ENCODE measurements at regions not wholly inside any gene's neighbourhood (a gene's known extent, or its start where the extent isn't known, plus 50 kb on each side); places are given as distances from the start of the nearest gene placed in this dataset.
"Not testable (repeated sequence)": the region's sequence is repeated elsewhere in the genome, so short reads cannot be mapped to it uniquely, and the experiment has no call there.

DNA sequence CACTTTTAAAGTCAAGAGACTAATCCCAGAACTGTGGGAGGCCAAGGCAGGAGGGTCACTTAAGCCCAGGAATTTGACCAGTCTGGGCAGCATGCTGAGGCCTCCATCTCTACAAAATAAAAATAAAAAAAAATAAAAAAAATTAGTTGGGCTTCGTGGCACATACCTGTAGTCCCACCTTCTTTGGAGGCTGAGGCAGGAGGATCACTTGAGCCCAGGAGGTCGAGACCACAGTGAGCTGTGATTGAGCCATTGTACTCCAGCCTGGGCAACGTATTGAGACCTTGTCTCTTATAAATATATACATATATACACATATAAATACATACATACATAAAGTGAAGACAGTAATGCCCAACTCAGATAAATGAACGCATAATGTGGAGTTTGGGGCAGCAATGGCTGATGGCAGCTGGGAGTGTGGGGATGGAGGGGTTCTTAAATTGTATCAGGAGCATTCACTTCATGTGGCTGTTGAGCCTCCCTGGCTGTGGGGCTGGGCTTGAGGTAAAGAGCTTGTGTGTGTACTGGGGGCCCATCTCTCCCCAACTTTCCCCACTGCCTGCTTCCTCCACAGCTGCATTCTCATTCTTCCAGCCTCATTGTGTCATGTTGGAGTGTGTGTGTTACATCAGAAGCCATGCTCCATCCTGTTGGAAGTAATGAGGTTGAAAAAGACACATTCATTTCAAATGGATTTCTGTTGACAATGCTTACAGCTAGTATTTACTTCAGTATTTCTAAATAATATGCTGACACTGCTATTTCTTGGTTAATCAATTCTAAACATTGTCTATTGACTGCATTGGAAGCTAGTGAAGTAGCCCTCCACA lies 96.5 kb upstream of the HS6ST1 start:
- H3K9ac ChIP-seq (ENCODE audit: low read depth, low read length): no peak overlapping the region
- H3K27me3 ChIP-seq (ENCODE audit: control insufficient read depth, insufficient read depth, low read length): no peaks in the 10 kb centered on the region
- no peak overlapping the region for H3K4me3 ChIP-seq (ENCODE audit: low read depth, low read length)
- no peaks in the 10 kb centered on the region for H3K36me3 ChIP-seq (ENCODE audit: control insufficient read depth, insufficient read depth, low read length)
- H3K9me3 ChIP-seq (ENCODE audit: control insufficient read depth, insufficient read depth, low read length): no peaks in the 10 kb centered on the region
- no peaks in the 10 kb centered on the region for H3K4me1 ChIP-seq (ENCODE audit: control insufficient read depth, insufficient read depth, low read length)

GRCh38 chr2:128415779-128416061 lies 97.1 kb upstream of the HS6ST1 start:
- Histone ChIP-seq H3K4me1 (ENCODE audit: control insufficient read depth, insufficient read depth, low read length) (no peaks in the 10 kb centered on the region), H3K4me3 (ENCODE audit: low read depth, low read length) (no peak overlapping the region), H3K36me3 (ENCODE audit: control insufficient read depth, insufficient read depth, low read length) (no peaks in the 10 kb centered on the region), H3K27me3 (ENCODE audit: control insufficient read depth, insufficient read depth, low read length) (no peaks in the 10 kb centered on the region), H3K9me3 (ENCODE audit: control insufficient read depth, insufficient read depth, low read length) (no peaks in the 10 kb centered on the region), H3K9ac (ENCODE audit: low read depth, low read length) (no peak overlapping the region)

- Histone ChIP-seq H3K9ac (ENCODE audit: low read depth, low read length) (no peak overlapping the region), H3K4me1 (ENCODE audit: control insufficient read depth, insufficient read depth, low read length) (no peaks in the 10 kb centered on the region), H3K9me3 (ENCODE audit: control insufficient read depth, insufficient read depth, low read length) (no peaks in the 10 kb centered on the region), H3K27me3 (ENCODE audit: control insufficient read depth, insufficient read depth, low read length) (no peaks in the 10 kb centered on the region), H3K4me3 (ENCODE audit: low read depth, low read length) (no peak overlapping the region), H3K36me3 (ENCODE audit: control insufficient read depth, insufficient read depth, low read length) (no peaks in the 10 kb centered on the region)
These were observed 97.6 kb upstream of the HS6ST1 start for GRCh38 chr2:128416109-128416785.

DNA sequence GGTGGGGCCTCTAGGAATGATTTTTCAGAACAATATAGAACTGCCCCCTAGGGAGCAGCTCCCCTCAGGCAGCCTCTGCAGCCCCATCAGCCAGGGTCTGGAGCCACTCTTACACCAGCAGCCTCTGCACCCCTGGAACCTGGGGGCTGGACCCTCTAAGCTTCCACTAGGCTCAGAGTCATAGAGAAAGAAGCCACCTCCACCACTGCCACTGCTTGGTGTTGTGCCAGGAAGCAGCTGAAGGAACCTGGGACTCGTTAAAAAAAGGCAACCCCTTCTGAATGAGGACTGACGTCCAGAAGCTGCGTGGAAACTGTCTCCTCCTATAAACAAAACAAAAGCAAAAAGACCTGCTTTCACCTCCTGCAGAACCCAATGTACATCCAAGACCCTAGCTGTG lies 98.1 kb upstream of the HS6ST1 start:
- Histone ChIP-seq H3K4me3 (ENCODE audit: low read depth, low read length) (no peak overlapping the region), H3K27me3 (ENCODE audit: control insufficient read depth, insufficient read depth, low read length) (no peaks in the 10 kb centered on the region), H3K9ac (ENCODE audit: low read depth, low read length) (no peak overlapping the region), H3K9me3 (ENCODE audit: control insufficient read depth, insufficient read depth, low read length) (no peaks in the 10 kb centered on the region), H3K36me3 (ENCODE audit: control insufficient read depth, insufficient read depth, low read length) (no peaks in the 10 kb centered on the region), H3K4me1 (ENCODE audit: control insufficient read depth, insufficient read depth, low read length) (no peaks in the 10 kb centered on the region)

- not testable (repeated sequence) for H3K9ac ChIP-seq (ENCODE audit: low read depth, low read length); H3K27me3 ChIP-seq (ENCODE audit: control insufficient read depth, insufficient read depth, low read length); H3K4me1 ChIP-seq (ENCODE audit: control insufficient read depth, insufficient read depth, low read length); H3K9me3 ChIP-seq (ENCODE audit: control insufficient read depth, insufficient read depth, low read length); H3K4me3 ChIP-seq (ENCODE audit: low read depth, low read length); H3K36me3 ChIP-seq (ENCODE audit: control insufficient read depth, insufficient read depth, low read length)
These were observed 98.6 kb upstream of the HS6ST1 start for GRCh38 chr2:128417264-128417663.

DNA sequence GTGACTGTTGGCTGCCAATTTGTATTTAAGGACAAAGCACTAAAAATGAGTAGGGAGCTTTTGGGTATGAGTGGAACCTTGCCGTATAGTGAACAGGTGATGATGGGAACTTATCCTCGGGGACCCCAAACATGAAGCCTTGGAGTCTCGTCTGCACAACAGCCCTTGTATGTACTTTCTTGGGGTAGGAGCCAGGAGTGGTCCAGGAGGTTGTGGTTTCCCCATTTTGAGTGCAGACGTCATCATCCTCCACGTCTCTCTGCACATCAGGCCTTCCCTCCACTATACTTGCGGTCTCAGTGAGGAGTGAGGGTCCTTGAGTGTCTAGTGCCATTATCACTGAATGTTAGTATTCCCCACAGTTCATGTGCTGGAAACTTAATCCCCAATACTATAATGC lies 101.5 kb upstream of the HS6ST1 start:
- no peaks in the 10 kb centered on the region for H3K27me3 ChIP-seq (ENCODE audit: control insufficient read depth, insufficient read depth, low read length)
- H3K9ac ChIP-seq (ENCODE audit: low read depth, low read length): no peak overlapping the region
- no peaks in the 10 kb centered on the region for H3K4me1 ChIP-seq (ENCODE audit: control insufficient read depth, insufficient read depth, low read length)
- no peaks in the 10 kb centered on the region for H3K9me3 ChIP-seq (ENCODE audit: control insufficient read depth, insufficient read depth, low read length)
- H3K36me3 ChIP-seq (ENCODE audit: control insufficient read depth, insufficient read depth, low read length): no peaks in the 10 kb centered on the region
- no peak overlapping the region for H3K4me3 ChIP-seq (ENCODE audit: low read depth, low read length)

DNA sequence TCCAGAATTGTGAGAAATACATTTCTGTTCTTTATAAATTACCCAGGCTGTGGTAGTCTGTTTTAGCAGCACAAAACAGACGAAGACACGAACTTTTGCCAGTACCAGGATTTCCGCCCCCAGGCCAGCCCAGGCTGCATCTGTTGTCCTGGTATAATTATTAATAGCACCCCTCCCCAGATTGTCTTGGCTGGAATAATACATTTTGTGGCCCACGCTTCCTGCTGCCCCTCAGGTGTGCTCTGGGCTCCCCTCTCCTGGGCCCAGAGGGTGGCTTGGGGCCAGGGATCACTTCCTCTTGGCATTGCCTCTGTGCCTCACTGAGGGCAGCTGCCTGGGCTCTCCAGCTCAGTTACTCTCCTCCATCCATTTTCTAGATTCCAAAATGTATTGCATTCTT lies 102.1 kb upstream of the HS6ST1 start:
- Histone ChIP-seq H3K4me3 (ENCODE audit: low read depth, low read length) (no peak overlapping the region), H3K9ac (ENCODE audit: low read depth, low read length) (no peak overlapping the region), H3K36me3 (ENCODE audit: control insufficient read depth, insufficient read depth, low read length) (no peaks in the 10 kb centered on the region), H3K9me3 (ENCODE audit: control insufficient read depth, insufficient read depth, low read length) (no peaks in the 10 kb centered on the region), H3K4me1 (ENCODE audit: control insufficient read depth, insufficient read depth, low read length) (no peaks in the 10 kb centered on the region), H3K27me3 (ENCODE audit: control insufficient read depth, insufficient read depth, low read length) (no peaks in the 10 kb centered on the region)

GRCh38 chr2:128421286-128421685 lies 102.6 kb upstream of the HS6ST1 start:
- Histone ChIP-seq H3K4me3 (ENCODE audit: low read depth, low read length) (no peak overlapping the region), H3K4me1 (ENCODE audit: control insufficient read depth, insufficient read depth, low read length) (no peaks in the 10 kb centered on the region), H3K9ac (ENCODE audit: low read depth, low read length) (no peak overlapping the region), H3K9me3 (ENCODE audit: control insufficient read depth, insufficient read depth, low read length) (no peaks in the 10 kb centered on the region), H3K27me3 (ENCODE audit: control insufficient read depth, insufficient read depth, low read length) (no peaks in the 10 kb centered on the region), H3K36me3 (ENCODE audit: control insufficient read depth, insufficient read depth, low read length) (no peaks in the 10 kb centered on the region)

GRCh38 chr2:128421861-128422311 lies 103.2 kb upstream of the HS6ST1 start:
- Histone ChIP-seq H3K4me3 (ENCODE audit: low read depth, low read length) (no peak overlapping the region), H3K9ac (ENCODE audit: low read depth, low read length) (no peak overlapping the region), H3K4me1 (ENCODE audit: control insufficient read depth, insufficient read depth, low read length) (no peaks in the 10 kb centered on the region), H3K9me3 (ENCODE audit: control insufficient read depth, insufficient read depth, low read length) (no peaks in the 10 kb centered on the region), H3K27me3 (ENCODE audit: control insufficient read depth, insufficient read depth, low read length) (no peaks in the 10 kb centered on the region), H3K36me3 (ENCODE audit: control insufficient read depth, insufficient read depth, low read length) (no peaks in the 10 kb centered on the region)

DNA sequence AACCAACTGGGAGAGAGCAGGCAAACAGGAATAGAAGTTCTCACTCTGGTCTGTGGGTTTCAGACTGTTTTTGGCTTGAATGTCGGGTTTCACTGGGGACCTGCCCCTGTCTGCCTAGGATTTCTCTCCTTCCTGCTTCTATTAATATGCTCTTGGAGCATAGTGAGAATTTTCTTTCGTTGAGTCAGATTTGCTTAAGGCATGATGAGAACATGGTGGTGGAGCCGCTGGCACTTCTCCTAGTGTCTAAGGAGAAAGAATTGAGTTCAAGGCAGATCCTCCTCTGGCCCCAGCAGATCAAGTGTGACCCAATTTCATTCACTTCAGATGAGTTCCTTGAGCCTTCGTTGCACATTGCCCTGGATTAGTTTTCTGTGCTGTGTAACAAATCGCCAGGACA lies 103.9 kb upstream of the HS6ST1 start:
- no peaks in the 10 kb centered on the region for H3K4me1 ChIP-seq (ENCODE audit: control insufficient read depth, insufficient read depth, low read length)
- no peak overlapping the region for H3K9ac ChIP-seq (ENCODE audit: low read depth, low read length)
- H3K4me3 ChIP-seq (ENCODE audit: low read depth, low read length): no peak overlapping the region
- no peaks in the 10 kb centered on the region for H3K27me3 ChIP-seq (ENCODE audit: control insufficient read depth, insufficient read depth, low read length)
- no peaks in the 10 kb centered on the region for H3K9me3 ChIP-seq (ENCODE audit: control insufficient read depth, insufficient read depth, low read length)
- H3K36me3 ChIP-seq (ENCODE audit: control insufficient read depth, insufficient read depth, low read length): no peaks in the 10 kb centered on the region

DNA sequence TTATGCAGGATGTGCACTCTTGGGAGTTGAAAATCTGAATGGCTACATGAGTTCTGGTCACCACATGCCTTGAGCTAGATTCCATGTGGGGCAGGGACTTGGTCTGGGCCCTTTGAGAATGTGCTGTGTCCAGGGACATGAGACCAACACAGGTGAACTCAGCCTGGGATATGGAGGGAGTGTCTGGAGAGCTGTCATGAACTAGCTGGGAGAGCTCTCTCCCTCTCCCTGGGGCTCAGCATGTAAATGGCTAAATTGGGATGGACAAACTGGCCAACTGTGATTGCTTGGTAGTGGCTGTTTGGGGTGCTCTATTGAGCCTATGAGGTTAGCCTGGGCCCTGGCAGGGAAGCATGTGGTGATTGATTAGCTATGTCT lies 105.1 kb upstream of the HS6ST1 start:
- no peak overlapping the region for H3K4me3 ChIP-seq (ENCODE audit: low read depth, low read length)
- no peaks in the 10 kb centered on the region for H3K27me3 ChIP-seq (ENCODE audit: control insufficient read depth, insufficient read depth, low read length)
- no peak overlapping the region for H3K9ac ChIP-seq (ENCODE audit: low read depth, low read length)
- H3K9me3 ChIP-seq (ENCODE audit: control insufficient read depth, insufficient read depth, low read length): no peaks in the 10 kb centered on the region
- H3K36me3 ChIP-seq (ENCODE audit: control insufficient read depth, insufficient read depth, low read length): no peaks in the 10 kb centered on the region
- H3K4me1 ChIP-seq (ENCODE audit: control insufficient read depth, insufficient read depth, low read length): peaks cover 2% of the 10 kb centered on the region

GRCh38 chr2:128424406-128425171 lies 105.9 kb upstream of the HS6ST1 start:
- no peaks in the 10 kb centered on the region for H3K27me3 ChIP-seq (ENCODE audit: control insufficient read depth, insufficient read depth, low read length)
- H3K9ac ChIP-seq (ENCODE audit: low read depth, low read length): no peak overlapping the region
- peaks cover 2% of the 10 kb centered on the region for H3K4me1 ChIP-seq (ENCODE audit: control insufficient read depth, insufficient read depth, low read length)
- H3K4me3 ChIP-seq (ENCODE audit: low read depth, low read length): no peak overlapping the region
- H3K9me3 ChIP-seq (ENCODE audit: control insufficient read depth, insufficient read depth, low read length): no peaks in the 10 kb centered on the region
- no peaks in the 10 kb centered on the region for H3K36me3 ChIP-seq (ENCODE audit: control insufficient read depth, insufficient read depth, low read length)
